GM12874 (cell line): ENCODE measurements at regions not wholly inside any gene's neighbourhood (a gene's known extent, or its start where the extent isn't known, plus 50 kb on each side); places are given as distances from the start of the nearest gene placed in this dataset.

Experiments
- CTCF ChIP-seq: IDR thresholded peaks from 2 replicates; pipeline ENCODE4 v1.5.1; 2011; ENCODE audit warnings: low read depth, mild to moderate bottlenecking, control low read depth, low read length, moderate library complexity; ENCODE audit not compliant: insufficient read depth

DNA sequence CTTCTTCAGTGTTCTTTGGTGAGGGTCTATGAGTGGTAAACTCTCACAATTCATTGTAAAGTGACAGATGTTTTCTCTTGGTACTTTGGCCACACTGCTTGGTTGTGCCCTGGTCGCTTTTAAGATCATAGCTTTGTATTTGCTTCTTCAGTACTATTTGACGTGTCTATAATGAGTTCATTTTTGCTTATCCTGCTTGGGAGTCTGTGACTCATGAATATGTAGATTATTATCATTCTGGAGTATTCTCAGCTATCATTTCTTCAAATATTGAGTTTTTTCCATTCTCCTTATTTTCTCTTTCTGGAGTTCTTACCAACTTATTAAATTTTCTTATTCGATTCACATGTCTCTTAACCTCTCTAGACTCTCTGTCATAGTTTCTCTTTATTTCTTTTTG, 73.0 kb upstream of the HS6ST1 start:
- TF ChIP-seq CTCF, result no peak

DNA sequence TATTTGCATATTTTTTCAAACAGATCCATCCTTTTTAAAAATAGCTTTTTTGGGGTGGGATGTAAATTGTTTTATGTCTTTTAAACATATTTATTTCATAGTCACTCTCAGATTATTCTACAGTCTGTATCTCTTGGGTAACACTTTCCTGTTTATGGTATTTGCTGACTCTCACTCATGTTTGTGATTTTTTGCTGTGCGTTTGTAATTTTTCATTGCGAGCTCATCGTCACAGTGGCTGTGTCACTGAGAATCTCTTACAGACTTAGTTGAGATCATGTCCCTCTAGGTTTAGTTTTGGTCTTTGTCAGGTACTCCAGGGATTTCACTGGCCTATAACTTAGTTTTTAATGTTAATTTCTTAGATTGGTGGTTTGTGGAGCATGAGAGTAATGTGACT, 73.5 kb upstream of the HS6ST1 start:
- TF ChIP-seq CTCF, result no peak

DNA sequence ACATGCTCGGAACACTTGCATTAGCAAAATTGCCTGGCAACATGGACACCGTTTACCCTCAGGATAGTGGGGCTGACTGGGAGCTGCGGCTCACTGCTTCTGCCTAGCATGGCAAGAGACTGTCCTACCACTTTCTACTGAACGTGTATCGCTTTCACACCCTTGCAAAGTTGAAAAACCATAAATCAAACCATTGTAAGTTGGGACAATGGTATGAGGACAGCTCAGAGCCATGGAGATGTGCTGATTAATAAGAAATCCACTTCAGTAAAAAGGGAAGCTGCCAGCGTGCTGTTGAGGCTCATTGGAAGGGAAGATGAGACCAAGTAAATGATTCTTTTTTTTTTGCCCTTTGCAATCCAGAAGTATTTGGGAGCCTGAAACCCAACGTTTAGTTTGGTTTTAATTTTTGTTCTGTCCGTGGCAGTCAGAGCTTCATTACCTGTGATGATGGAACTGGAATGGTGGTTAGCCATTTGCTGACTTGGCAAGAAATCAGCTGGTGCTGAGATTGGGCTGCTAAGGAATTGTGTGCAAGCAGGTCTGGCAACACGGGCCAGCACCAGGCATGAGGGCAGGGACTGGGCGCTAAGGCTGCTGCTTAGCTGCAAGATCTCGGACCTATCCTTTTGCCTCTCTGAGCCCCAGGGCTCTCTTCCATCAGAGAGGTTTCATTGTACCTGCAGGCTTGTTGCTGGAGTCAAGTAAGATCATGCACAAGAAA, 75.5 kb upstream of the HS6ST1 start:
- TF ChIP-seq CTCF, result no peak

- TF ChIP-seq CTCF, result no peak
Measured at GRCh38 chr2:128395196-128395595, 76.5 kb upstream of the HS6ST1 start.

DNA sequence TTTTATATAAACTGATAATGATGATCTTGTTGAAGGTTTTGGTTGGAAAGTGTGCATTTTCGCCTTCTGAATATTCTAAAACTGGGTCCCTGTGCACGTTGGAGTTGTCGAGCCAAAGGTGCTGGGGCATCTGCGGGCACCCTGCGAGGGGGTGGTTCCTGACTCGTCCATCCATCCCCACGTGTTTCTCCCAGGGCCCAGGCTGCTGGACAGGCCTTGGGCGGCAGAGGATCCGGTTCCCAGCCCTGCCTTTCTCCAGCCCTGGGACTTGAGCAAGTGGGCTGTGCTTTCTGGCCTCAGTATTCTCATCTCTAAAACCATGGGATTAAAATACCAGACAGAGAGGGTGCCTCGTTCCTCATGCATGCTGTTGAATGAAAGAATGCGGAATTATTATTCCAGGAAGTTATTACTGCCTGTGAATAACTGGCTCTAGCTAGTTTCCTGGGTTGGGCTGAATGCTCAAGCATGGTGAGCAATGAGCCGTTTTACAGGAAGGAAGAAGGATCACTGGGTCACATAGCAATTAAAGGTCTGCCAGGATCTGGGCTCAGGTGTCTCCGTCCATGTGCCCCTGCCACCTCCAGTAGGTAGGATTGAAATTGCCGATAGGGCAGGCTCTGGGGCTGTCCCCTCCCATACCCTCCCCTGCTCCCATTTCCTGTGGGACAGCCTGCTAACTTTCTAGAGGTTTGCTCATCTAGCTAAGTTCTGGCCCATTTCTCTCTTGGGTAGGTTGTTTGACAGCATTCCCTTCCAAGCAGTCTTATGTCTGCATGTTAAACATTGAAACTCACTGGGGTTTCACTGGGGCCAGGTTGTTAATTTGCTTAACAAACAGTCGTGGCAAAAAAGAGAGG, 77.2 kb upstream of the HS6ST1 start:
- TF ChIP-seq CTCF, result no peak

GRCh38 chr2:128396500-128396891, 77.8 kb upstream of the HS6ST1 start:
- no peak for TF ChIP-seq CTCF

GRCh38 chr2:128396946-128397345, 78.3 kb upstream of the HS6ST1 start:
- no peak for TF ChIP-seq CTCF
